ENCODE measurements at regions not wholly inside any gene's neighbourhood (a gene's known extent, or its start where the extent isn't known, plus 50 kb on each side); places are given as distances from the start of the nearest gene placed in this dataset.

GRCh38 chr1:95558791-95559190 lies 324.8 kb downstream of the RWDD3 start:
- TF ChIP-seq ZSCAN29 (CRISPR knock-in tag; conservative IDR thresholded peaks at IDR 0.05) (no peak), ZFP90 (CRISPR knock-in tag; IDR thresholded peaks at IDR 0.05; ENCODE audit: borderline replicate concordance) (no peak), RARA (CRISPR knock-in tag; IDR thresholded peaks at IDR 0.05) (no peak), HIVEP1 (CRISPR knock-in tag; IDR thresholded peaks at IDR 0.05) (no peak), EP300 (IDR thresholded peaks at IDR 0.05; ENCODE audit: low read depth in 2 of 2, low read length in 2 of 2) (no peak), EP300 (CRISPR knock-in tag; IDR thresholded peaks at IDR 0.05; ENCODE audit: borderline replicate concordance) (no peak), ZNF350 (CRISPR knock-in tag; IDR thresholded peaks at IDR 0.05; ENCODE audit: borderline replicate concordance, low read depth) (no peak), JUNB (CRISPR knock-in tag; IDR thresholded peaks at IDR 0.05; ENCODE audit: borderline replicate concordance) (no peak), NR2C2 (CRISPR knock-in tag; IDR thresholded peaks at IDR 0.05; ENCODE audit: borderline replicate concordance) (no peak), POLR2A (IDR thresholded peaks at IDR 0.05; ENCODE audit: insufficient read depth in 1 of 2, low read depth in 2 of 2, low read length in 2 of 2) (no peak)
- TF ChIP-seq, protein P1, sequence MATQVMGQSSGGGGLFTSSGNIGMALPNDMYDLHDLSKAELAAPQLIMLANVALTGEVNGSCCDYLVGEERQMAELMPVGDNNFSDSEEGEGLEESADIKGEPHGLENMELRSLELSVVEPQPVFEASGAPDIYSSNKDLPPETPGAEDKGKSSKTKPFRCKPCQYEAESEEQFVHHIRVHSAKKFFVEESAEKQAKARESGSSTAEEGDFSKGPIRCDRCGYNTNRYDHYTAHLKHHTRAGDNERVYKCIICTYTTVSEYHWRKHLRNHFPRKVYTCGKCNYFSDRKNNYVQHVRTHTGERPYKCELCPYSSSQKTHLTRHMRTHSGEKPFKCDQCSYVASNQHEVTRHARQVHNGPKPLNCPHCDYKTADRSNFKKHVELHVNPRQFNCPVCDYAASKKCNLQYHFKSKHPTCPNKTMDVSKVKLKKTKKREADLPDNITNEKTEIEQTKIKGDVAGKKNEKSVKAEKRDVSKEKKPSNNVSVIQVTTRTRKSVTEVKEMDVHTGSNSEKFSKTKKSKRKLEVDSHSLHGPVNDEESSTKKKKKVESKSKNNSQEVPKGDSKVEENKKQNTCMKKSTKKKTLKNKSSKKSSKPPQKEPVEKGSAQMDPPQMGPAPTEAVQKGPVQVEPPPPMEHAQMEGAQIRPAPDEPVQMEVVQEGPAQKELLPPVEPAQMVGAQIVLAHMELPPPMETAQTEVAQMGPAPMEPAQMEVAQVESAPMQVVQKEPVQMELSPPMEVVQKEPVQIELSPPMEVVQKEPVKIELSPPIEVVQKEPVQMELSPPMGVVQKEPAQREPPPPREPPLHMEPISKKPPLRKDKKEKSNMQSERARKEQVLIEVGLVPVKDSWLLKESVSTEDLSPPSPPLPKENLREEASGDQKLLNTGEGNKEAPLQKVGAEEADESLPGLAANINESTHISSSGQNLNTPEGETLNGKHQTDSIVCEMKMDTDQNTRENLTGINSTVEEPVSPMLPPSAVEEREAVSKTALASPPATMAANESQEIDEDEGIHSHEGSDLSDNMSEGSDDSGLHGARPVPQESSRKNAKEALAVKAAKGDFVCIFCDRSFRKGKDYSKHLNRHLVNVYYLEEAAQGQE (IDR thresholded peaks at IDR 0.05; ENCODE audit: borderline replicate concordance in 1 of 2, low read depth in 1 of 2, low read length in 2 of 2) = no peak
- TF ChIP-seq, protein P2, sequence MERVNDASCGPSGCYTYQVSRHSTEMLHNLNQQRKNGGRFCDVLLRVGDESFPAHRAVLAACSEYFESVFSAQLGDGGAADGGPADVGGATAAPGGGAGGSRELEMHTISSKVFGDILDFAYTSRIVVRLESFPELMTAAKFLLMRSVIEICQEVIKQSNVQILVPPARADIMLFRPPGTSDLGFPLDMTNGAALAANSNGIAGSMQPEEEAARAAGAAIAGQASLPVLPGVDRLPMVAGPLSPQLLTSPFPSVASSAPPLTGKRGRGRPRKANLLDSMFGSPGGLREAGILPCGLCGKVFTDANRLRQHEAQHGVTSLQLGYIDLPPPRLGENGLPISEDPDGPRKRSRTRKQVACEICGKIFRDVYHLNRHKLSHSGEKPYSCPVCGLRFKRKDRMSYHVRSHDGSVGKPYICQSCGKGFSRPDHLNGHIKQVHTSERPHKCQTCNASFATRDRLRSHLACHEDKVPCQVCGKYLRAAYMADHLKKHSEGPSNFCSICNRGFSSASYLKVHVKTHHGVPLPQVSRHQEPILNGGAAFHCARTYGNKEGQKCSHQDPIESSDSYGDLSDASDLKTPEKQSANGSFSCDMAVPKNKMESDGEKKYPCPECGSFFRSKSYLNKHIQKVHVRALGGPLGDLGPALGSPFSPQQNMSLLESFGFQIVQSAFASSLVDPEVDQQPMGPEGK (CRISPR knock-in tag; IDR thresholded peaks at IDR 0.05) = no peak
